ENCODE measurements at regions not wholly inside any gene's neighbourhood (a gene's known extent, or its start where the extent isn't known, plus 50 kb on each side); places are given as distances from the start of the nearest gene placed in this dataset.
A peak's percentile ranks its signal among the peaks of the same experiment; 100 is the strongest.

GRCh38 chr3:13177641-13178040 lies 104.4 kb upstream of the IQSEC1 start:
- DNase-seq, result peak; percentile 16 to 41
- intact Hi-C loops (cut with DNase I; ENCODE audit: low total_unique reads), result no loop called here
- Histone ChIP-seq H3K4me3 (no peak overlapping the region), H3K27ac (no peak overlapping the region), H3K9me3 (peaks cover 0 to 19% (median 17%) of the 10 kb centered on the region in 3 donors), H3K4me1 (no peaks in the 10 kb centered on the region), H3K27me3 (no peaks in the 10 kb centered on the region), H3K36me3 (no peaks in the 10 kb centered on the region)
- TF ChIP-seq CTCF (IDR thresholded peaks at IDR 0.05), result no peak

- Histone ChIP-seq H3K36me3 (no peaks in the 10 kb centered on the region), H3K4me3 (no peak overlapping the region), H3K4me1 (no peaks in the 10 kb centered on the region), H3K27me3 (no peaks in the 10 kb centered on the region), H3K27ac (no peak overlapping the region), H3K9me3 (peaks cover 0 to 19% (median 17%) of the 10 kb centered on the region in 3 donors)
- peak; percentile 6 to 19 for DNase-seq
- intact Hi-C loops (cut with DNase I; ENCODE audit: low total_unique reads), result no loop called here
- no peak for TF ChIP-seq CTCF (IDR thresholded peaks at IDR 0.05)
Measured at GRCh38 chr3:13177236-13177635, 104.0 kb upstream of the IQSEC1 start.

GRCh38 chr3:13176445-13176844 lies 103.2 kb upstream of the IQSEC1 start:
- Histone ChIP-seq H3K27me3 (no peaks in the 10 kb centered on the region), H3K36me3 (no peaks in the 10 kb centered on the region), H3K4me3 (no peak overlapping the region), H3K27ac (no peak overlapping the region), H3K9me3 (peaks cover 0 to 19% (median 17%) of the 10 kb centered on the region in 3 donors), H3K4me1 (no peaks in the 10 kb centered on the region)
- intact Hi-C loops (cut with DNase I; ENCODE audit: low total_unique reads), result no loop called here
- peak in 1 of 2 donors; percentile 2 for DNase-seq
- no peak for TF ChIP-seq CTCF (IDR thresholded peaks at IDR 0.05)

- no peak for DNase-seq
- Histone ChIP-seq H3K27me3 (no peaks in the 10 kb centered on the region), H3K27ac (no peak overlapping the region), H3K36me3 (no peaks in the 10 kb centered on the region), H3K9me3 (peaks cover 0 to 17% (median 15%) of the 10 kb centered on the region in 3 donors), H3K4me1 (no peaks in the 10 kb centered on the region), H3K4me3 (no peak overlapping the region)
- no peak for TF ChIP-seq CTCF (IDR thresholded peaks at IDR 0.05)
- intact Hi-C loops (cut with DNase I; ENCODE audit: low total_unique reads), result no loop called here
Measured at GRCh38 chr3:13174803-13175135, 101.5 kb upstream of the IQSEC1 start.

- H3K36me3 ChIP-seq, result no peaks in the 10 kb centered on the region
- peak; percentile 16 to 59 for DNase-seq
- intact Hi-C loops (cut with DNase I; ENCODE audit: low total_unique reads), result no loop called here
- TF ChIP-seq CTCF (IDR thresholded peaks at IDR 0.05), result no peak
- no peaks in the 10 kb centered on the region for H3K4me1 ChIP-seq
- H3K27ac ChIP-seq, result no peak overlapping the region
- peaks cover 0 to 11% (median 9%) of the 10 kb centered on the region in 3 donors for H3K9me3 ChIP-seq
- H3K4me3 ChIP-seq, result no peak overlapping the region
- H3K27me3 ChIP-seq, result no peaks in the 10 kb centered on the region
Measured at GRCh38 chr3:13174011-13174802, 101.0 kb upstream of the IQSEC1 start.

Data from tibial artery (tissue), 4 donors.